Lower lobe of right lung (tissue), 2 donors: ENCODE measurements at regions not wholly inside any gene's neighbourhood (a gene's known extent, or its start where the extent isn't known, plus 50 kb on each side); places are given as distances from the start of the nearest gene placed in this dataset.

Source experiments
- ATAC-seq, 2 donors: fragments of 200-7000 bp; cut with Tn5 transposase; one replicate each; pipeline ENCODE4 v1.9.1; 2020 to 2022; ENCODE audit warnings: mild to moderate bottlenecking in 2 of 2, moderate library complexity in 2 of 2
- DNase-seq: peaks from one replicate; pipeline ENCODE4 v3.0.0-alpha.2; 2020
- H3K27ac ChIP-seq: fragments of 200-600 bp; one replicate; pipeline ENCODE4 v1.8.0; 2022
- H3K27me3 ChIP-seq: fragments of 200-600 bp; one replicate; pipeline ENCODE4 v1.8.0; 2022; ENCODE audit warnings: low read depth
- H3K36me3 ChIP-seq: fragments of 200-600 bp; one replicate; pipeline ENCODE4 v1.8.0; 2022; ENCODE audit warnings: mild to moderate bottlenecking
- H3K4me1 ChIP-seq: fragments of 200-600 bp; one replicate; pipeline ENCODE4 v1.8.0; 2022
- H3K4me3 ChIP-seq: fragments of 200-600 bp; one replicate; pipeline ENCODE4 v1.8.0; 2022; ENCODE audit warnings: mild to moderate bottlenecking
- H3K9me3 ChIP-seq: fragments of 200-600 bp; one replicate; pipeline ENCODE4 v1.8.0; 2022
- intact Hi-C: fragments of 100-400 bp; cut with DNase I; formaldehyde crosslinking; loops from one replicate; pipeline ENCODE4 v1.11.0; 2022
- TF ChIP-seq, protein P1 (sequence below): fragments of 200-600 bp; IDR thresholded peaks from one replicate; pipeline ENCODE4 v1.8.0; 2022; ENCODE audit warnings: antibody characterized with exemption, mild to moderate bottlenecking
- donor health status: DM: no; HTN: yes; CAD: no; lungs with severe emphysema.

GRCh38 chr13:99861771-99862170 is 109.8 kb downstream of the ZIC5 start:
- no peak for DNase-seq
- Histone ChIP-seq H3K4me1 (no peaks in the 10 kb centered on the region), H3K4me3 (no peak overlapping the region), H3K27ac (no peak overlapping the region), H3K27me3 (no peaks in the 10 kb centered on the region), H3K36me3 (no peaks in the 10 kb centered on the region), H3K9me3 (no peaks in the 10 kb centered on the region)
- intact Hi-C loops: no loop called here
- TF ChIP-seq, protein P1, sequence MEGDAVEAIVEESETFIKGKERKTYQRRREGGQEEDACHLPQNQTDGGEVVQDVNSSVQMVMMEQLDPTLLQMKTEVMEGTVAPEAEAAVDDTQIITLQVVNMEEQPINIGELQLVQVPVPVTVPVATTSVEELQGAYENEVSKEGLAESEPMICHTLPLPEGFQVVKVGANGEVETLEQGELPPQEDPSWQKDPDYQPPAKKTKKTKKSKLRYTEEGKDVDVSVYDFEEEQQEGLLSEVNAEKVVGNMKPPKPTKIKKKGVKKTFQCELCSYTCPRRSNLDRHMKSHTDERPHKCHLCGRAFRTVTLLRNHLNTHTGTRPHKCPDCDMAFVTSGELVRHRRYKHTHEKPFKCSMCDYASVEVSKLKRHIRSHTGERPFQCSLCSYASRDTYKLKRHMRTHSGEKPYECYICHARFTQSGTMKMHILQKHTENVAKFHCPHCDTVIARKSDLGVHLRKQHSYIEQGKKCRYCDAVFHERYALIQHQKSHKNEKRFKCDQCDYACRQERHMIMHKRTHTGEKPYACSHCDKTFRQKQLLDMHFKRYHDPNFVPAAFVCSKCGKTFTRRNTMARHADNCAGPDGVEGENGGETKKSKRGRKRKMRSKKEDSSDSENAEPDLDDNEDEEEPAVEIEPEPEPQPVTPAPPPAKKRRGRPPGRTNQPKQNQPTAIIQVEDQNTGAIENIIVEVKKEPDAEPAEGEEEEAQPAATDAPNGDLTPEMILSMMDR: no peak
- ATAC-seq: no peak

GRCh38 chr13:99860745-99861144 is 110.8 kb downstream of the ZIC5 start:
- TF ChIP-seq, protein P1: no peak
- intact Hi-C loops: no loop called here

GRCh38 chr13:99859178-99860177 is 112.1 kb downstream of the ZIC5 start:
- H3K4me3 ChIP-seq: no peak overlapping the region
- no peak overlapping the region for H3K27ac ChIP-seq
- H3K36me3 ChIP-seq: no peaks in the 10 kb centered on the region
- DNase-seq (no peak), ATAC-seq (no peak)
- H3K27me3 ChIP-seq: no peaks in the 10 kb centered on the region
- H3K4me1 ChIP-seq: no peaks in the 10 kb centered on the region
- TF ChIP-seq, protein P1: no peak
- no peaks in the 10 kb centered on the region for H3K9me3 ChIP-seq
- intact Hi-C loops: no loop called here

More at GRCh38 chr13:99860745-99861144, 110.8 kb downstream of the ZIC5 start:
- no peak overlapping the region for H3K27ac ChIP-seq
- no peaks in the 10 kb centered on the region for H3K27me3 ChIP-seq
- DNase-seq (no peak), ATAC-seq (no peak)
- H3K9me3 ChIP-seq: no peaks in the 10 kb centered on the region
- no peaks in the 10 kb centered on the region for H3K36me3 ChIP-seq
- H3K4me1 ChIP-seq: no peaks in the 10 kb centered on the region
- no peak overlapping the region for H3K4me3 ChIP-seq

- Histone ChIP-seq H3K4me1 (no peaks in the 10 kb centered on the region), H3K36me3 (no peaks in the 10 kb centered on the region), H3K9me3 (no peaks in the 10 kb centered on the region), H3K27ac (no peak overlapping the region), H3K4me3 (no peak overlapping the region), H3K27me3 (no peaks in the 10 kb centered on the region)
- TF ChIP-seq, protein P1: no peak
- no peak for DNase-seq
- ATAC-seq: no peak
- intact Hi-C loops: no loop called here
Observed at GRCh38 chr13:99857738-99858137, 113.8 kb downstream of the ZIC5 start.

- H3K9me3 ChIP-seq: no peaks in the 10 kb centered on the region
- H3K4me3 ChIP-seq: no peak overlapping the region
- no peaks in the 10 kb centered on the region for H3K36me3 ChIP-seq
- H3K27me3 ChIP-seq: no peaks in the 10 kb centered on the region
- ATAC-seq (no peak), DNase-seq (no peak)
- no peak overlapping the region for H3K27ac ChIP-seq
- H3K4me1 ChIP-seq: no peaks in the 10 kb centered on the region
- TF ChIP-seq, protein P1: no peak
- intact Hi-C loops: no loop called here
Observed at GRCh38 chr13:99855526-99856420, 115.8 kb downstream of the ZIC5 start.
